Medulla oblongata (tissue), 1 donor: ENCODE measurements at regions not wholly inside any gene's neighbourhood (a gene's known extent, or its start where the extent isn't known, plus 50 kb on each side); places are given as distances from the start of the nearest gene placed in this dataset.
"Not testable (repeated sequence)": the region's sequence is repeated elsewhere in the genome, so short reads cannot be mapped to it uniquely, and the experiment has no call there.

Experiments used
- DNase-seq: peaks from one replicate; pipeline ENCODE4 v3.0.0-alpha.2; 2015; ENCODE audit errors: extremely low spot score

- no peak for DNase-seq
These were observed 404.7 kb downstream of the NEBL start for GRCh38 chr10:20492447-20492846.

- no peak for DNase-seq
These were observed 407.1 kb downstream of the NEBL start for GRCh38 chr10:20489961-20490360.

GRCh38 chr10:20486791-20487190, 410.3 kb downstream of the NEBL start:
- DNase-seq = no peak

GRCh38 chr10:20485554-20485953, 411.6 kb downstream of the NEBL start:
- DNase-seq = no peak

GRCh38 chr10:20481054-20481453, 416.1 kb downstream of the NEBL start:
- no peak for DNase-seq

GRCh38 chr10:20480575-20480974, 416.5 kb downstream of the NEBL start:
- DNase-seq = not testable (repeated sequence)

- no peak for DNase-seq
These were observed 423.0 kb downstream of the NEBL start for GRCh38 chr10:20474064-20474463.

GRCh38 chr10:20473023-20473760, 423.9 kb downstream of the NEBL start:
- DNase-seq = no peak

- no peak for DNase-seq
These were observed 430.4 kb downstream of the NEBL start for GRCh38 chr10:20466731-20467130.

- no peak for DNase-seq
These were observed 439.5 kb downstream of the NEBL start for GRCh38 chr10:20457649-20458048.

- DNase-seq = no peak
These were observed 441.3 kb downstream of the NEBL start for GRCh38 chr10:20455774-20456173.

GRCh38 chr10:20454331-20454730, 442.8 kb downstream of the NEBL start:
- no peak for DNase-seq

- DNase-seq = no peak
These were observed 450.4 kb downstream of the NEBL start for GRCh38 chr10:20446561-20447193.

- DNase-seq = no peak
These were observed 454.0 kb downstream of the NEBL start for GRCh38 chr10:20443094-20443493.

- no peak for DNase-seq
These were observed 467.4 kb downstream of the NEBL start for GRCh38 chr10:20429742-20430141.

- no peak for DNase-seq
These were observed 469.3 kb downstream of the NEBL start for GRCh38 chr10:20427821-20428220.

GRCh38 chr10:20418286-20418685, 478.8 kb downstream of the NEBL start:
- DNase-seq = no peak

- DNase-seq = no peak
These were observed 479.3 kb downstream of the NEBL start for GRCh38 chr10:20417791-20418190.

GRCh38 chr10:20415684-20416083, 481.4 kb downstream of the NEBL start:
- no peak for DNase-seq

GRCh38 chr10:20407357-20407756, 489.8 kb downstream of the NEBL start:
- DNase-seq = no peak

GRCh38 chr10:20406281-20407104, 490.6 kb downstream of the NEBL start:
- DNase-seq = peak; percentile 63

GRCh38 chr10:20405761-20406160, 491.4 kb downstream of the NEBL start:
- no peak for DNase-seq

- no peak for DNase-seq
These were observed 492.1 kb downstream of the NEBL start for GRCh38 chr10:20405050-20405449.
